ENCODE measurements at regions not wholly inside any gene's neighbourhood (a gene's known extent, or its start where the extent isn't known, plus 50 kb on each side); places are given as distances from the start of the nearest gene placed in this dataset.

DNA sequence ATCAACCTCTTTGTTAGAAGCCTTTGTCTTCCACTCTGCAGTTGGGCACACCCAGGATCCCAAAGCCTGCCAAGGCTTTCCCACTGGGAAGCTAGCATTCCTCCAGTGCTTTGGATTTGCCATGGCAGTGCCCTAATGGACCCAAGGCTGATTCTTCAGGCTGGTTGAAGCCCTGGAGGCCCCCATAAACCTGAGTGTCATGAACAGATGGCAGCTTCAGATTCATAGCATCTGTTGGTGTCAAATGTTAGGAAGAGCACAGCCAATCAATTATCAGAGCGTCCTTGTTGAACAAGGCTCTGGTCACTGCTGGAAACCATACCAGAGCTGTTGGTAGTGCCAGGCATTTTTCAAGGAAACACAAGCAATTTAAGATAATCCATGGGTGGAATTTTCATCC, 241.1 kb upstream of the KLF4 start:
- CTCF ChIA-PET = no interaction called here
- no TSS peak for BruUV-seq (replicated peaks)
- intact Hi-C loops (cut with micrococcal nuclease) = loop anchor here (5.0 to 10.0 kb wide), 3 partner anchors 183 to 1034 kb away; no protein-coding TSS in a partner anchor

More for the DNA sequence above, 241.1 kb upstream of the KLF4 start:
- H2BK120ac ChIP-seq (ENCODE audit: low read depth, low read length) = no peak overlapping the region
- no peak overlapping the region for H2AK5ac ChIP-seq (ENCODE audit: low read depth, low read length)
- no peak overlapping the region for H3K4me3 ChIP-seq (ENCODE audit: insufficient read depth, low read depth, low read length)
- H2BK15ac ChIP-seq (ENCODE audit: low read depth, low read length) = no peak overlapping the region; the same call in 2 of the 3 replicates
- no peaks in the 10 kb centered on the region for H3K27me3 ChIP-seq (ENCODE audit: control insufficient read depth, insufficient read depth, low read length)
- ATAC-seq (ENCODE audit: low read depth) (no peak), DNase-seq (no peak)
- H3K4me1 ChIP-seq (ENCODE audit: control insufficient read depth, insufficient read depth, low read length) = peaks cover 19% of the 10 kb centered on the region
- in situ Hi-C loops (cut with MboI; ENCODE audit: low sequenced_read_pairs) (loop anchor here (10.0 to 25.0 kb wide), 4 partner anchors 246 to 843 kb away; partner anchors contain the start of gene KLF4), dilution Hi-C loops (cut with HindIII; ENCODE audit: low sequenced_read_pairs, unreplicated experiment) (no loop called here)
- no peak overlapping the region for H2AFZ ChIP-seq (replicated peaks; ENCODE audit: low read length, poor library complexity)
- no peak overlapping the region for H4K91ac ChIP-seq (ENCODE audit: insufficient read depth, low read depth, low read length)
- no peak overlapping the region for H3K4ac ChIP-seq (ENCODE audit: low read depth, low read length)
- no peak overlapping the region for H4K8ac ChIP-seq (ENCODE audit: low read depth in 2 of 2, low read length in 2 of 2)
- H2AK9ac ChIP-seq (replicated peaks; ENCODE audit: low read depth, low read length, poor library complexity) = no peak overlapping the region
- H3K9me1 ChIP-seq (ENCODE audit: insufficient read depth, low read length) = peaks cover 10% of the 10 kb centered on the region
- no peak overlapping the region for H3K27ac ChIP-seq (ENCODE audit: insufficient read depth, low read length)
- H3K9me3 ChIP-seq (ENCODE audit: control insufficient read depth, insufficient read depth, low read length) = no peaks in the 10 kb centered on the region
- no peak overlapping the region for H3K9ac ChIP-seq (ENCODE audit: low read depth, low read length)
- H3K79me1 ChIP-seq (ENCODE audit: low read depth in 1 of 2, low read length in 2 of 2) = no peaks in the 10 kb centered on the region
- H3K36me3 ChIP-seq (ENCODE audit: control insufficient read depth, insufficient read depth, low read length) = no peaks in the 10 kb centered on the region
- no peak overlapping the region for H2BK5ac ChIP-seq (ENCODE audit: low read depth, low read length, poor library complexity, severe bottlenecking)
- H3K18ac ChIP-seq (ENCODE audit: low read depth, low read length) = no peak overlapping the region
- TF ChIP-seq, protein P1, sequence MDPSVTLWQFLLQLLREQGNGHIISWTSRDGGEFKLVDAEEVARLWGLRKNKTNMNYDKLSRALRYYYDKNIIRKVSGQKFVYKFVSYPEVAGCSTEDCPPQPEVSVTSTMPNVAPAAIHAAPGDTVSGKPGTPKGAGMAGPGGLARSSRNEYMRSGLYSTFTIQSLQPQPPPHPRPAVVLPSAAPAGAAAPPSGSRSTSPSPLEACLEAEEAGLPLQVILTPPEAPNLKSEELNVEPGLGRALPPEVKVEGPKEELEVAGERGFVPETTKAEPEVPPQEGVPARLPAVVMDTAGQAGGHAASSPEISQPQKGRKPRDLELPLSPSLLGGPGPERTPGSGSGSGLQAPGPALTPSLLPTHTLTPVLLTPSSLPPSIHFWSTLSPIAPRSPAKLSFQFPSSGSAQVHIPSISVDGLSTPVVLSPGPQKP (IDR thresholded peaks at IDR 0.05; ENCODE audit: borderline replicate concordance, low read depth, low read length) = no peak
- TF ChIP-seq SMC3 (IDR thresholded peaks at IDR 0.05; ENCODE audit: low read depth, low read length) = no peak
- no peak for TF ChIP-seq RFX5 (IDR thresholded peaks at IDR 0.05; ENCODE audit: low read depth, low read length)
- TF ChIP-seq MAZ (IDR thresholded peaks at IDR 0.05; ENCODE audit: borderline replicate concordance, low read depth, low read length) = no peak
- TF ChIP-seq, protein P2, sequence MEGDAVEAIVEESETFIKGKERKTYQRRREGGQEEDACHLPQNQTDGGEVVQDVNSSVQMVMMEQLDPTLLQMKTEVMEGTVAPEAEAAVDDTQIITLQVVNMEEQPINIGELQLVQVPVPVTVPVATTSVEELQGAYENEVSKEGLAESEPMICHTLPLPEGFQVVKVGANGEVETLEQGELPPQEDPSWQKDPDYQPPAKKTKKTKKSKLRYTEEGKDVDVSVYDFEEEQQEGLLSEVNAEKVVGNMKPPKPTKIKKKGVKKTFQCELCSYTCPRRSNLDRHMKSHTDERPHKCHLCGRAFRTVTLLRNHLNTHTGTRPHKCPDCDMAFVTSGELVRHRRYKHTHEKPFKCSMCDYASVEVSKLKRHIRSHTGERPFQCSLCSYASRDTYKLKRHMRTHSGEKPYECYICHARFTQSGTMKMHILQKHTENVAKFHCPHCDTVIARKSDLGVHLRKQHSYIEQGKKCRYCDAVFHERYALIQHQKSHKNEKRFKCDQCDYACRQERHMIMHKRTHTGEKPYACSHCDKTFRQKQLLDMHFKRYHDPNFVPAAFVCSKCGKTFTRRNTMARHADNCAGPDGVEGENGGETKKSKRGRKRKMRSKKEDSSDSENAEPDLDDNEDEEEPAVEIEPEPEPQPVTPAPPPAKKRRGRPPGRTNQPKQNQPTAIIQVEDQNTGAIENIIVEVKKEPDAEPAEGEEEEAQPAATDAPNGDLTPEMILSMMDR (conservative IDR thresholded peaks at IDR 0.05; ENCODE audit: low read depth, low read length) = no peak
- TF ChIP-seq BHLHE40 (IDR thresholded peaks at IDR 0.05; ENCODE audit: low read depth, low read length) = no peak
- no peak for TF ChIP-seq MXI1 (IDR thresholded peaks at IDR 0.05; ENCODE audit: borderline replicate concordance, low read depth, low read length)
- TF ChIP-seq, protein P3, sequence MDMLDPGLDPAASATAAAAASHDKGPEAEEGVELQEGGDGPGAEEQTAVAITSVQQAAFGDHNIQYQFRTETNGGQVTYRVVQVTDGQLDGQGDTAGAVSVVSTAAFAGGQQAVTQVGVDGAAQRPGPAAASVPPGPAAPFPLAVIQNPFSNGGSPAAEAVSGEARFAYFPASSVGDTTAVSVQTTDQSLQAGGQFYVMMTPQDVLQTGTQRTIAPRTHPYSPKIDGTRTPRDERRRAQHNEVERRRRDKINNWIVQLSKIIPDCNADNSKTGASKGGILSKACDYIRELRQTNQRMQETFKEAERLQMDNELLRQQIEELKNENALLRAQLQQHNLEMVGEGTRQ (IDR thresholded peaks at IDR 0.05; ENCODE audit: low read depth, low read length) = no peak
- no peak for TF ChIP-seq MAFK (IDR thresholded peaks at IDR 0.05; ENCODE audit: low read depth, low read length)
- 83% methylated on average over 1 of the region's 1 CpG; no CpG with 5 or more reads in 1 of the 2 experiments for WGBS, 2 experiments (ENCODE audit: extremely low coverage in 2 of 2, insufficient read length in 1 of 2)
- no peak overlapping the region for H3K4me2 ChIP-seq (ENCODE audit: low read depth, low read length)
- no peak overlapping the region for H3K23ac ChIP-seq (ENCODE audit: low read depth, low read length)
- no peak overlapping the region for H4K5ac ChIP-seq (ENCODE audit: low read depth, low read length)
- H4K20me1 ChIP-seq (ENCODE audit: insufficient read depth, low read length) = no peaks in the 10 kb centered on the region
- POLR2A ChIA-PET (ENCODE audit: unreplicated experiment) = no interaction called here
- H3K14ac ChIP-seq (replicated peaks; ENCODE audit: low read depth, low read length) = no peak overlapping the region
- H2BK20ac ChIP-seq (ENCODE audit: low read depth, low read length) = no peak overlapping the region
- no peak overlapping the region for H3K56ac ChIP-seq (ENCODE audit: extremely low read depth, insufficient read depth, low read length)
